Kidney (tissue), 13 donors: ENCODE measurements at regions not wholly inside any gene's neighbourhood (a gene's known extent, or its start where the extent isn't known, plus 50 kb on each side); places are given as distances from the start of the nearest gene placed in this dataset.

Source experiments
- DNase-seq, 5 donors: peaks; one replicate each; pipeline ENCODE4 v3.0.0-alpha.2; 2013 to 2020
- FAIRE-seq: peaks from 2 replicates; lab custom pipeline; 2012; peaks lifted over from hg19 to GRCh38; lab: Jason Lieb, UNC
- H3K27ac ChIP-seq, 2 donors: one replicate each; pipeline ENCODE4 v1.7.0; 2013; ENCODE audit warnings: low read depth in 2 of 2, low read length in 2 of 2, inconsistent platforms in 1 of 2
- H3K27me3 ChIP-seq: one replicate; pipeline ENCODE4 v1.7.1; 2013; ENCODE audit warnings: low read length, inconsistent platforms; ENCODE audit not compliant: control insufficient read depth, insufficient read depth
- H3K36me3 ChIP-seq, 3 donors: one replicate each; pipeline versions ENCODE4 v1.7.0 to v1.7.1; 2013; ENCODE audit warnings: low read length in 3 of 3, control low read depth in 1 of 3, inconsistent platforms in 1 of 3; ENCODE audit not compliant: insufficient read depth in 3 of 3, control insufficient read depth in 2 of 3
- H3K4me1 ChIP-seq, 3 donors: one replicate each; pipeline versions ENCODE4 v1.7.0 to v1.7.1; 2013; ENCODE audit warnings: low read length in 3 of 3, inconsistent platforms in 1 of 3, low read depth in 1 of 3; ENCODE audit not compliant: control insufficient read depth in 2 of 3, insufficient read depth in 2 of 3
- H3K4me3 ChIP-seq, 3 donors: one replicate each; pipeline versions ENCODE4 v1.7.0 to v1.8.1; 2013; ENCODE audit warnings: low read length in 3 of 3, control low read depth in 1 of 3, inconsistent platforms in 1 of 3
- H3K9ac ChIP-seq, 3 donors: one replicate each; pipeline versions ENCODE4 v1.7.0 to v1.7.1; 2013; ENCODE audit warnings: low read length in 3 of 3, control low read depth in 1 of 3, inconsistent platforms in 1 of 3
- H3K9me3 ChIP-seq, 3 donors: one replicate each; pipeline versions ENCODE4 v1.7.0 to v1.7.1; 2013; ENCODE audit warnings: low read length in 3 of 3, control low read depth in 1 of 3, inconsistent platforms in 1 of 3; ENCODE audit not compliant: control insufficient read depth in 2 of 3, insufficient read depth in 1 of 3
- intact Hi-C: fragments of 100-400 bp; cut with DNase I; formaldehyde crosslinking; loops from one replicate; pipeline ENCODE4 v1.11.1; 2022
- TF ChIP-seq, protein P1 (sequence below): IDR thresholded peaks from 3 replicates; pipeline ENCODE4 v1.5.1; 2012; ENCODE audit warnings: mild to moderate bottlenecking, moderate library complexity, borderline replicate concordance; ENCODE audit not compliant: insufficient read depth; ENCODE audit errors: extremely low read depth
- donor health status: control.
- donor health status: control.
- donor health status: control.
- donor health status: control.
- donor health status: control.
- donor health status: DM: yes; HTN: yes; CAD: no.
- donor health status: Normal renal cell carcinoma (clear cell type).

DNA sequence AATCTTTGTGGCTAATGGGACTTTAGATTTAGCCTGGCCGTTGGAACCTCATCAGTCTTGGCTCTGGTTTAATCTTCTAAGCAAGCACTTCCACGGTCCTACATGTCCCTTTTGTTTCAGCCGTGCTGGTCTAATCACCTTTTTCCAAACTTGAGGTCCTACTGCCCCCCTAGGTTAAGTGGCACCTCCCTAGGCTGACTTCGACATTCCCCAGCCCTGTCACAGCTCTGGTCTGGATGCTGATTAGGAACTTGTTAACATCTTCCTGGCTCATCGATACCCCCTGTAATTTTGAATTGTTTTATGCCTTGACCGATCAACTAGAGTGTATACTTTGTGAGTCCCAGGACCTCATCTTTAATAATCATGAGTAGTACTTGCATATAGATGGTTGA, 56.6 kb downstream of the OTOR start:
- FAIRE-seq (no peak), DNase-seq (no peak)
- Histone ChIP-seq H3K27me3 (peaks cover 3% of the 10 kb centered on the region), H3K4me1 (no peaks in the 10 kb centered on the region), H3K9me3 (no peaks in the 10 kb centered on the region), H3K27ac (no peak overlapping the region), H3K36me3 (no peaks in the 10 kb centered on the region), H3K9ac (no peak overlapping the region), H3K4me3 (no peak overlapping the region)
- TF ChIP-seq, protein P1, sequence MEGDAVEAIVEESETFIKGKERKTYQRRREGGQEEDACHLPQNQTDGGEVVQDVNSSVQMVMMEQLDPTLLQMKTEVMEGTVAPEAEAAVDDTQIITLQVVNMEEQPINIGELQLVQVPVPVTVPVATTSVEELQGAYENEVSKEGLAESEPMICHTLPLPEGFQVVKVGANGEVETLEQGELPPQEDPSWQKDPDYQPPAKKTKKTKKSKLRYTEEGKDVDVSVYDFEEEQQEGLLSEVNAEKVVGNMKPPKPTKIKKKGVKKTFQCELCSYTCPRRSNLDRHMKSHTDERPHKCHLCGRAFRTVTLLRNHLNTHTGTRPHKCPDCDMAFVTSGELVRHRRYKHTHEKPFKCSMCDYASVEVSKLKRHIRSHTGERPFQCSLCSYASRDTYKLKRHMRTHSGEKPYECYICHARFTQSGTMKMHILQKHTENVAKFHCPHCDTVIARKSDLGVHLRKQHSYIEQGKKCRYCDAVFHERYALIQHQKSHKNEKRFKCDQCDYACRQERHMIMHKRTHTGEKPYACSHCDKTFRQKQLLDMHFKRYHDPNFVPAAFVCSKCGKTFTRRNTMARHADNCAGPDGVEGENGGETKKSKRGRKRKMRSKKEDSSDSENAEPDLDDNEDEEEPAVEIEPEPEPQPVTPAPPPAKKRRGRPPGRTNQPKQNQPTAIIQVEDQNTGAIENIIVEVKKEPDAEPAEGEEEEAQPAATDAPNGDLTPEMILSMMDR = no peak
- intact Hi-C loops = loop anchor here (5.0 kb wide), 1 partner anchor 628 kb away; no protein-coding TSS in a partner anchor

DNA sequence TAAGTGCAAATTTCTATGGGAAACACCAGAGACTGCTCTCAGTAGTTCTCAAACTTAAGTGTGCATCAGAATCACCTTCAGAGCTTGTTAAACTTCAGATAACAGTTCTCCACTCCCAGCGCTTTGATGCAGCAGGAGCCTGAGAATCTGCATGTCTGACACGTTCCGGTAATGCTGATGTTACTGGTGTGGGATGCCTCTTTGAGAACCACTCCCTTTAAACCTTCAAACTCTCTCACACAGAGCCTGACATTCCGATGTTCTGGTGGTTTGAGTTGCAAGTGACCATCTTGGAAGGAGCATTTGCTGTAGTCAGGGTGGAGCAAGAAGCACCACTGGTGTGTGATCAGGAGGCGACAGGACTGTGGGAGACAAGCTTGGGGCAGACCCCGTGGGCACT, 57.9 kb downstream of the OTOR start:
- Histone ChIP-seq H3K36me3 (no peaks in the 10 kb centered on the region), H3K4me1 (no peaks in the 10 kb centered on the region), H3K9ac (no peak overlapping the region), H3K27me3 (peaks cover 3% of the 10 kb centered on the region), H3K27ac (no peak overlapping the region), H3K4me3 (no peak overlapping the region), H3K9me3 (no peaks in the 10 kb centered on the region)
- DNase-seq (no peak), FAIRE-seq (no peak)
- TF ChIP-seq, protein P1 = no peak
- intact Hi-C loops = loop anchor here (5.0 kb wide), 1 partner anchor 626 kb away; no protein-coding TSS in a partner anchor

DNA sequence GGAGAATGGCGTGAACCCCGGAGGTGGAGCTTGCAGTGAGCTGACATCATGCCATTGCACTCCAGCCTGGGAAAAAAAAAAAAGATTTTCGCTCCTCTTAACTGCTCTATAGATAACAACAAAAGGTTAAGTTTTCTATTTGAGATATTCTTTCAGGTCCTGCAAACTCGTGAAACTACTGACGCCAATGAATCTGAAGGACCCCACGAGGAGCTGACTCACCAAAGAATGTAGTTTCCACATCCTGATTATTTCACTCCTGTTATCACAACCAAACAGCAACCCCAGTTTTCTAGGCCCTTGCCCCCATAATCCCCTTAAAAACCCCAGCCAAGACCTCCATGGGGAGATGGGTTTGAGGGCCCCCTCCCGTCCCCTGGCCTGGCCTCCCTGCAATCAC, 58.7 kb downstream of the OTOR start:
- intact Hi-C loops = loop anchor here (5.0 kb wide), 1 partner anchor 625 kb away; no protein-coding TSS in a partner anchor
- H3K9ac ChIP-seq = no peak overlapping the region
- no peak for FAIRE-seq
- no peaks in the 10 kb centered on the region for H3K4me1 ChIP-seq
- no peaks in the 10 kb centered on the region for H3K9me3 ChIP-seq
- H3K27me3 ChIP-seq = peaks cover 3% of the 10 kb centered on the region
- TF ChIP-seq, protein P1 = no peak
- no peaks in the 10 kb centered on the region for H3K36me3 ChIP-seq
- DNase-seq = no peak
- no peak overlapping the region for H3K27ac ChIP-seq
- H3K4me3 ChIP-seq = no peak overlapping the region

DNA sequence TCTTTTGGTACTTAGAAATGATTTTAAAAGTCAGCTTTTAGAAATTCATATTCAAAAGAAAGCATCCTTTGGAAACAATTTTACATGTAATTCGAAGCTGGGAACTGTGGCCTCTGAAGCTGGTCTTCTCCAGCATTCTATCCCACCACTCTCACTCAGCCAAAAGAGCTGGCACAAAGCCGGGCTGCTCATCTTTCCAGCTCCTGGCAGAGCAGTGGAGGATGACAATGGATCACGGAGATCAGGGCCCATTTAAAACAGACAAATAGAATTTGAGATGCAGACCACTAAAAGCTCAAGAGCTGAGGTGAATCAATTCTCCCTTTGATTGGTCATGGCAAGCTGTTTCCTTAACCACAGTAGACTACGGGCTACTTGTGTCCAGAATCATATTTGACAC, 60.6 kb downstream of the OTOR start:
- Histone ChIP-seq H3K36me3 (no peaks in the 10 kb centered on the region), H3K27me3 (no peaks in the 10 kb centered on the region), H3K27ac (no peak overlapping the region), H3K4me1 (no peaks in the 10 kb centered on the region), H3K9ac (no peak overlapping the region), H3K4me3 (no peak overlapping the region), H3K9me3 (no peaks in the 10 kb centered on the region)
- intact Hi-C loops = loop anchor here (5.0 kb wide), 1 partner anchor 624 kb away; no protein-coding TSS in a partner anchor
- TF ChIP-seq, protein P1 = no peak
- FAIRE-seq (no peak), DNase-seq (no peak)
